ACC112 (cell line): ENCODE measurements at regions not wholly inside any gene's neighbourhood (a gene's known extent, or its start where the extent isn't known, plus 50 kb on each side); places are given as distances from the start of the nearest gene placed in this dataset.

Experiments used
- H2AFZ ChIP-seq: fragments of 200-600 bp; sonication (generic); one replicate; pipeline ENCODE4 v1.6.0; 2017; ENCODE audit warnings: antibody characterized with exemption, low read length; ENCODE audit not compliant: unreplicated experiment
- H3K27ac ChIP-seq: fragments of 200-600 bp; sonication (generic); 2 replicates; pipeline ENCODE4 v1.5.1; 2014; ENCODE audit warnings: low read depth, mild to moderate bottlenecking, antibody characterized with exemption, low read length, moderate library complexity
- H3K27me3 ChIP-seq: fragments of 200-600 bp; sonication (generic); 2 replicates; pipeline ENCODE4 v1.6.1; 2014; ENCODE audit warnings: mild to moderate bottlenecking, antibody characterized with exemption, low read length, moderate library complexity, mixed read lengths; ENCODE audit not compliant: insufficient read depth
- H3K36me3 ChIP-seq: fragments of 200-600 bp; sonication (generic); 2 replicates; pipeline ENCODE4 v1.6.1; 2016; ENCODE audit warnings: mild to moderate bottlenecking, antibody characterized with exemption, low read length, moderate library complexity, mixed read lengths; ENCODE audit not compliant: insufficient read depth
- H3K4me1 ChIP-seq: fragments of 200-600 bp; sonication (generic); one replicate; pipeline ENCODE4 v1.6.1; 2016; ENCODE audit warnings: low read length, mixed read lengths; ENCODE audit not compliant: insufficient read depth, unreplicated experiment, control insufficient read depth
- H3K4me3 ChIP-seq: fragments of 200-600 bp; sonication (generic); 2 replicates; pipeline ENCODE4 v1.5.1; 2014; ENCODE audit warnings: mild to moderate bottlenecking, low read depth, low read length
- H3K79me2 ChIP-seq: fragments of 200-600 bp; sonication (generic); one replicate; pipeline ENCODE4 v1.6.0; 2016; ENCODE audit warnings: low read length; ENCODE audit not compliant: control insufficient read depth, unreplicated experiment, insufficient read depth

- no peak overlapping the region for H2AFZ ChIP-seq
- H3K79me2 ChIP-seq, result no peaks in the 10 kb centered on the region
- no peaks in the 10 kb centered on the region for H3K27me3 ChIP-seq
- H3K27ac ChIP-seq, result no peak overlapping the region
- no peak overlapping the region for H3K4me3 ChIP-seq
- no peaks in the 10 kb centered on the region for H3K36me3 ChIP-seq
- peaks cover 4% of the 10 kb centered on the region for H3K4me1 ChIP-seq
These were observed 236.4 kb downstream of the HGF start for GRCh38 chr7:81533426-81533825.

GRCh38 chr7:81529785-81530184 is 240.1 kb downstream of the HGF start:
- H3K27ac ChIP-seq, result no peak overlapping the region
- no peaks in the 10 kb centered on the region for H3K27me3 ChIP-seq
- H3K36me3 ChIP-seq, result no peaks in the 10 kb centered on the region
- no peaks in the 10 kb centered on the region for H3K79me2 ChIP-seq
- H3K4me3 ChIP-seq, result no peak overlapping the region
- H2AFZ ChIP-seq, result no peak overlapping the region
- no peaks in the 10 kb centered on the region for H3K4me1 ChIP-seq

GRCh38 chr7:81527651-81528050 is 242.2 kb downstream of the HGF start:
- Histone ChIP-seq H3K4me3 (no peak overlapping the region), H3K36me3 (no peaks in the 10 kb centered on the region), H3K27ac (no peak overlapping the region), H3K27me3 (no peaks in the 10 kb centered on the region), H3K79me2 (no peaks in the 10 kb centered on the region), H3K4me1 (no peaks in the 10 kb centered on the region), H2AFZ (no peak overlapping the region)

- H3K4me3 ChIP-seq, result no peak overlapping the region
- no peak overlapping the region for H2AFZ ChIP-seq
- no peaks in the 10 kb centered on the region for H3K4me1 ChIP-seq
- H3K27ac ChIP-seq, result no peak overlapping the region
- no peaks in the 10 kb centered on the region for H3K36me3 ChIP-seq
- H3K79me2 ChIP-seq, result no peaks in the 10 kb centered on the region
- no peaks in the 10 kb centered on the region for H3K27me3 ChIP-seq
These were observed 242.9 kb downstream of the HGF start for GRCh38 chr7:81526971-81527370.

- H3K36me3 ChIP-seq, result no peaks in the 10 kb centered on the region
- H2AFZ ChIP-seq, result no peak overlapping the region
- H3K79me2 ChIP-seq, result no peaks in the 10 kb centered on the region
- no peak overlapping the region for H3K4me3 ChIP-seq
- H3K4me1 ChIP-seq, result no peaks in the 10 kb centered on the region
- no peak overlapping the region for H3K27ac ChIP-seq
- no peaks in the 10 kb centered on the region for H3K27me3 ChIP-seq
These were observed 244.0 kb downstream of the HGF start for GRCh38 chr7:81525841-81526240.

GRCh38 chr7:81519886-81520285 is 250.0 kb downstream of the HGF start:
- H3K4me3 ChIP-seq, result no peak overlapping the region
- H3K79me2 ChIP-seq, result no peaks in the 10 kb centered on the region
- H2AFZ ChIP-seq, result no peak overlapping the region
- H3K27me3 ChIP-seq, result no peaks in the 10 kb centered on the region
- H3K36me3 ChIP-seq, result no peaks in the 10 kb centered on the region
- peaks cover 14% of the 10 kb centered on the region for H3K4me1 ChIP-seq
- no peak overlapping the region for H3K27ac ChIP-seq

GRCh38 chr7:81516898-81517297 is 252.9 kb downstream of the HGF start:
- Histone ChIP-seq H3K4me3 (no peak overlapping the region), H3K36me3 (peaks cover 11% of the 10 kb centered on the region; the same call in 1 of the 2 replicates), H3K27me3 (no peaks in the 10 kb centered on the region), H3K79me2 (no peaks in the 10 kb centered on the region), H3K27ac (no peak overlapping the region), H3K4me1 (peaks cover 17% of the 10 kb centered on the region), H2AFZ (peak overlapping the region; percentile 15)

GRCh38 chr7:81515009-81515408 is 254.8 kb downstream of the HGF start:
- Histone ChIP-seq H3K36me3 (peaks cover 11% of the 10 kb centered on the region; the same call in 1 of the 2 replicates), H3K27me3 (no peaks in the 10 kb centered on the region), H3K79me2 (no peaks in the 10 kb centered on the region), H3K27ac (no peak overlapping the region), H3K4me3 (no peak overlapping the region), H3K4me1 (peaks cover 17% of the 10 kb centered on the region), H2AFZ (no peak overlapping the region)

- H3K27me3 ChIP-seq, result no peaks in the 10 kb centered on the region
These were observed 255.3 kb downstream of the HGF start for GRCh38 chr7:81514546-81514945.

GRCh38 chr7:81510122-81510521 is 259.7 kb downstream of the HGF start:
- H3K27me3 ChIP-seq, result no peaks in the 10 kb centered on the region
- peaks cover 11% of the 10 kb centered on the region; the same call in 1 of the 2 replicates for H3K36me3 ChIP-seq
- H3K4me3 ChIP-seq, result no peak overlapping the region
- H3K27ac ChIP-seq, result no peak overlapping the region
- no peak overlapping the region for H2AFZ ChIP-seq
- H3K79me2 ChIP-seq, result no peaks in the 10 kb centered on the region
- H3K4me1 ChIP-seq, result peaks cover 9% of the 10 kb centered on the region

More at GRCh38 chr7:81514546-81514945, 255.3 kb downstream of the HGF start:
- peaks cover 11% of the 10 kb centered on the region; the same call in 1 of the 2 replicates for H3K36me3 ChIP-seq
- no peaks in the 10 kb centered on the region for H3K79me2 ChIP-seq
- no peak overlapping the region for H3K27ac ChIP-seq
- no peak overlapping the region for H2AFZ ChIP-seq
- peaks cover 17% of the 10 kb centered on the region for H3K4me1 ChIP-seq
- no peak overlapping the region for H3K4me3 ChIP-seq

- Histone ChIP-seq H2AFZ (peak overlapping the region; percentile 43), H3K27me3 (no peaks in the 10 kb centered on the region), H3K4me1 (peaks cover 4% of the 10 kb centered on the region), H3K79me2 (no peaks in the 10 kb centered on the region), H3K36me3 (no peaks in the 10 kb centered on the region), H3K27ac (no peak overlapping the region), H3K4me3 (no peak overlapping the region)
These were observed 262.6 kb downstream of the HGF start for GRCh38 chr7:81507221-81507620.
